22Rv1 (cell line): ENCODE measurements at regions not wholly inside any gene's neighbourhood (a gene's known extent, or its start where the extent isn't known, plus 50 kb on each side); places are given as distances from the start of the nearest gene placed in this dataset.
"Not testable (repeated sequence)": the region's sequence is repeated elsewhere in the genome, so short reads cannot be mapped to it uniquely, and the experiment has no call there.

Source experiments
- H3K27ac ChIP-seq: fragments of 450-650 bp; 2 replicates; pipeline ENCODE4 v1.5.1; 2017
- CTCF ChIP-seq: fragments of 450-650 bp; IDR thresholded peaks from 2 replicates; pipeline ENCODE4 v1.5.1; 2017; ENCODE audit warnings: mild to moderate bottlenecking
- ZFX ChIP-seq: fragments of 450-650 bp; IDR thresholded peaks from 2 replicates; pipeline ENCODE4 v1.6.1; 2017; ENCODE audit warnings: antibody characterized with exemption, borderline replicate concordance

- TF ChIP-seq ZFX (no peak), CTCF (no peak)
- H3K27ac ChIP-seq = no peak overlapping the region
Observed at GRCh38 chr13:42417626-42418025, 145.7 kb downstream of the AKAP11 start.

- H3K27ac ChIP-seq = no peak overlapping the region
- TF ChIP-seq ZFX (no peak), CTCF (no peak)
Observed at GRCh38 chr13:42418184-42418583, 146.2 kb downstream of the AKAP11 start.

- no peak for TF ChIP-seq CTCF
- no peak overlapping the region for H3K27ac ChIP-seq
Observed at GRCh38 chr13:42420304-42420703, 148.4 kb downstream of the AKAP11 start.

- no peak for TF ChIP-seq ZFX
- TF ChIP-seq CTCF = no peak
- H3K27ac ChIP-seq = no peak overlapping the region
Observed at GRCh38 chr13:42422681-42423080, 150.7 kb downstream of the AKAP11 start.

- TF ChIP-seq ZFX = no peak
- no peak overlapping the region for H3K27ac ChIP-seq
Observed at GRCh38 chr13:42424182-42424581, 149.8 kb upstream of the TNFSF11 start.

- H3K27ac ChIP-seq = no peak overlapping the region
- TF ChIP-seq ZFX (no peak), CTCF (no peak)
Observed at GRCh38 chr13:42445354-42445753, 128.6 kb upstream of the TNFSF11 start.

- not testable (repeated sequence) for H3K27ac ChIP-seq
Observed at GRCh38 chr13:42446597-42446996, 127.4 kb upstream of the TNFSF11 start.

- TF ChIP-seq CTCF = no peak
- no peak for TF ChIP-seq ZFX
- H3K27ac ChIP-seq = no peak overlapping the region
Observed at GRCh38 chr13:42453091-42453645, 120.8 kb upstream of the TNFSF11 start.
